ENCODE measurements at regions not wholly inside any gene's neighbourhood (a gene's known extent, or its start where the extent isn't known, plus 50 kb on each side); places are given as distances from the start of the nearest gene placed in this dataset.

GRCh38 chr13:103350147-103350546 is 283.9 kb upstream of the SLC10A2 start:
- TF ChIP-seq EZH2 (IDR thresholded peaks at IDR 0.05; ENCODE audit: borderline replicate concordance, low read length) = no peak
- TF ChIP-seq CTCF (IDR thresholded peaks at IDR 0.05; ENCODE audit: low read length) = no peak
